Astrocyte (in vitro differentiated cells and primary cell): ENCODE measurements at regions not wholly inside any gene's neighbourhood (a gene's known extent, or its start where the extent isn't known, plus 50 kb on each side); places are given as distances from the start of the nearest gene placed in this dataset.

Experiments
- DNase-seq: peaks from one replicate; pipeline ENCODE4 v3.0.0-alpha.2; 2010; ENCODE audit warnings: low read depth
- FAIRE-seq: peaks from 2 replicates; lab custom pipeline; 2011; peaks lifted over from hg19 to GRCh38; lab: Jason Lieb, UNC
- H2AFZ ChIP-seq: 2 replicates; pipeline ENCODE4 v1.6.0; 2012; ENCODE audit warnings: low read depth, low read length, inconsistent platforms
- H3K27ac ChIP-seq: 2 replicates; pipeline ENCODE4 v1.5.1; 2011; ENCODE audit warnings: low read depth, low read length, inconsistent platforms
- H3K27me3 ChIP-seq: 2 replicates; pipeline ENCODE4 v1.6.0; 2011; ENCODE audit warnings: low read length, inconsistent platforms; ENCODE audit not compliant: insufficient read depth
- H3K36me3 ChIP-seq: 2 replicates; pipeline ENCODE4 v1.5.1; 2011; ENCODE audit warnings: low read length, inconsistent platforms; ENCODE audit not compliant: insufficient read depth
- H3K4me1 ChIP-seq: 2 replicates; pipeline ENCODE4 v1.5.1; 2011; ENCODE audit warnings: low read length, inconsistent platforms; ENCODE audit not compliant: insufficient read depth
- H3K4me2 ChIP-seq: 2 replicates; pipeline ENCODE4 v1.6.0; 2012; ENCODE audit warnings: low read length, inconsistent platforms
- H3K4me3 ChIP-seq: 2 replicates; pipeline ENCODE4 v1.5.1; 2011; ENCODE audit warnings: low read depth, mild to moderate bottlenecking, low read length, inconsistent platforms; ENCODE audit not compliant: insufficient read depth
- H3K79me2 ChIP-seq: 2 replicates; pipeline ENCODE4 v1.6.0; 2012; ENCODE audit warnings: mild to moderate bottlenecking, low read length, inconsistent platforms; ENCODE audit not compliant: insufficient read depth
- H3K9ac ChIP-seq: 2 replicates; pipeline ENCODE4 v1.6.0; 2012; ENCODE audit warnings: mild to moderate bottlenecking, low read length, inconsistent platforms
- H3K9me3 ChIP-seq: 2 replicates; pipeline ENCODE4 v1.5.1; 2012; ENCODE audit warnings: low read depth, mild to moderate bottlenecking, low read length, inconsistent platforms; ENCODE audit not compliant: insufficient read depth
- H4K20me1 ChIP-seq: 2 replicates; pipeline ENCODE4 v1.6.0; 2012; ENCODE audit warnings: low read length, inconsistent platforms; ENCODE audit not compliant: insufficient read depth
- H3K27ac Mint-ChIP-seq: one replicate; pipeline ENCODE4 v1.8.0; 2021; ENCODE audit warnings: mild to moderate bottlenecking, mixed read lengths; ENCODE audit not compliant: unreplicated experiment
- H3K27me3 Mint-ChIP-seq: one replicate; pipeline ENCODE4 v1.8.0; 2021; ENCODE audit warnings: low read depth, mixed read lengths; ENCODE audit not compliant: unreplicated experiment
- H3K36me3 Mint-ChIP-seq: one replicate; pipeline ENCODE4 v1.8.0; 2021; ENCODE audit warnings: low read depth, mixed read lengths; ENCODE audit not compliant: unreplicated experiment
- H3K4me1 Mint-ChIP-seq: one replicate; pipeline ENCODE4 v1.8.0; 2021; ENCODE audit warnings: low read depth, mixed read lengths; ENCODE audit not compliant: unreplicated experiment
- H3K4me3 Mint-ChIP-seq: one replicate; pipeline ENCODE4 v1.8.0; 2021; ENCODE audit warnings: mild to moderate bottlenecking, moderate library complexity, mixed read lengths; ENCODE audit not compliant: unreplicated experiment
- H3K9me3 Mint-ChIP-seq: one replicate; pipeline ENCODE4 v1.8.0; 2021; ENCODE audit warnings: mild to moderate bottlenecking, mixed read lengths; ENCODE audit not compliant: unreplicated experiment
- CTCF ChIP-seq: IDR thresholded peaks from 2 replicates; pipeline ENCODE4 v1.5.1; 2011; ENCODE audit warnings: low read depth, mild to moderate bottlenecking, inconsistent platforms, low read length, moderate library complexity; ENCODE audit not compliant: insufficient read depth
- EZH2 ChIP-seq: IDR thresholded peaks from 2 replicates; pipeline ENCODE4 v1.6.1; 2012; ENCODE audit warnings: mild to moderate bottlenecking, low read length, inconsistent platforms; ENCODE audit not compliant: insufficient read depth

DNA sequence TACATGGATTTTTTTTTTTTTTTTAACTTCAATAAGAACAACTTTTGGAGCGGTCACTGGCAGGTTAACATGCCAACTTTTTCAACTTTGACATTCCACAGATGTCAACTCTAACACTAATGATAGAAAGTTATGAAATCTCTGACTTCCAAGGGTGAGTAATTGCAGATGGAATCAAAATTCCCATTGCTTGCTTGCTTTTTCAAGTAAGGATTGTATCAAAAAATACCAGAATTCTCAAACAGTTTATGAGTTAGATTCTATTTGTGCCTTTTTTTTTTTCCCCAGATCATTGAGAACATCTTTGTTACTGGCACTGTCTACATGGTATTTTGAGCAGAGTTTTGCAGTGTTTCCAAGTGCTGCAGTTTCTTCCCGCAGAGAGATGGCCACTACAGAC is 50.3 kb upstream of the OTUD4 start:
- no peaks in the 10 kb centered on the region for H3K36me3 ChIP-seq
- FAIRE-seq (peak; percentile 66), DNase-seq (peak; percentile 49)
- Mint-ChIP-seq H3K36me3 (no peaks in the 10 kb centered on the region), H3K9me3 (peaks cover 4% of the 10 kb centered on the region), H3K27me3 (no peaks in the 10 kb centered on the region), H3K4me1 (no peaks in the 10 kb centered on the region), H3K4me3 (no peak overlapping the region), H3K27ac (no peak overlapping the region)
- H3K4me3 ChIP-seq = no peak overlapping the region
- H3K9me3 ChIP-seq = no peaks in the 10 kb centered on the region
- peaks cover 7% of the 10 kb centered on the region for H3K4me1 ChIP-seq
- H4K20me1 ChIP-seq = no peaks in the 10 kb centered on the region
- H2AFZ ChIP-seq = no peak overlapping the region
- H3K27ac ChIP-seq = no peak overlapping the region
- TF ChIP-seq CTCF = no peak
- TF ChIP-seq EZH2 = no peak
- H3K79me2 ChIP-seq = no peaks in the 10 kb centered on the region
- no peaks in the 10 kb centered on the region for H3K27me3 ChIP-seq
- H3K4me2 ChIP-seq = no peak overlapping the region
- H3K9ac ChIP-seq = no peak overlapping the region
